Neural progenitor cell (in vitro differentiated cells): ENCODE measurements at regions not wholly inside any gene's neighbourhood (a gene's known extent, or its start where the extent isn't known, plus 50 kb on each side); places are given as distances from the start of the nearest gene placed in this dataset.

Source experiments
- CTCF ChIP-seq: fragments of 200-600 bp; sonication (generic); IDR thresholded peaks from 2 replicates; pipeline ENCODE4 v1.5.1; 2017; ENCODE audit warnings: antibody characterized with exemption, mild to moderate bottlenecking
- EZH2phosphoT487 ChIP-seq: fragments of 200-600 bp; sonication (generic); IDR thresholded peaks from 2 replicates; pipeline ENCODE4 v1.6.1; 2017; ENCODE audit warnings: antibody characterized with exemption

- TF ChIP-seq CTCF: no peak
- TF ChIP-seq EZH2phosphoT487: no peak
Measured at GRCh38 chr4:12360391-12360790, 931.7 kb upstream of the HS3ST1 start.
